ENCODE measurements at regions not wholly inside any gene's neighbourhood (a gene's known extent, or its start where the extent isn't known, plus 50 kb on each side); places are given as distances from the start of the nearest gene placed in this dataset.

GRCh38 chr1:55569417-55569816 is 354.3 kb upstream of the USP24 start:
- 88 to 97% methylated on average over 2 of the region's 2 CpGs for WGBS, 2 donors
- no peak for DNase-seq

GRCh38 chr1:55568732-55569131 is 353.6 kb upstream of the USP24 start:
- Histone ChIP-seq H3K4me3 (no peak overlapping the region), H3K27ac (no peak overlapping the region), H3K27me3 (no peaks in the 10 kb centered on the region), H3K9me3 (no peaks in the 10 kb centered on the region), H3K4me1 (no peaks in the 10 kb centered on the region), H3K36me3 (no peaks in the 10 kb centered on the region)
- WGBS, 2 donors = 65 to 90% methylated on average over 2 of the region's 2 CpGs
- no peak for DNase-seq
- intact Hi-C loops (cut with DNase I) = no loop called here
- no peak for TF ChIP-seq CTCF (IDR thresholded peaks at IDR 0.05)
- TF ChIP-seq POLR2A (IDR thresholded peaks at IDR 0.05) = no peak

More at GRCh38 chr1:55569417-55569816, 354.3 kb upstream of the USP24 start:
- H3K36me3 ChIP-seq = no peaks in the 10 kb centered on the region
- H3K4me1 ChIP-seq = no peaks in the 10 kb centered on the region
- no peaks in the 10 kb centered on the region for H3K9me3 ChIP-seq
- no peak overlapping the region for H3K4me3 ChIP-seq
- no peaks in the 10 kb centered on the region for H3K27me3 ChIP-seq
- H3K27ac ChIP-seq = no peak overlapping the region
- intact Hi-C loops (cut with DNase I) = no loop called here
- TF ChIP-seq CTCF (IDR thresholded peaks at IDR 0.05) (no peak), POLR2A (IDR thresholded peaks at IDR 0.05) (no peak)

- H3K36me3 ChIP-seq = no peaks in the 10 kb centered on the region
- WGBS, 2 donors = 17 to 38% methylated on average over 1 of the region's 1 CpG
- no peaks in the 10 kb centered on the region for H3K9me3 ChIP-seq
- H3K27ac ChIP-seq = no peak overlapping the region
- H3K4me3 ChIP-seq = no peak overlapping the region
- DNase-seq = no peak
- TF ChIP-seq POLR2A (IDR thresholded peaks at IDR 0.05) (no peak), CTCF (IDR thresholded peaks at IDR 0.05) (no peak)
- no peaks in the 10 kb centered on the region for H3K27me3 ChIP-seq
- peaks cover 0 to 11% (median 0%) of the 10 kb centered on the region in 3 donors for H3K4me1 ChIP-seq
- intact Hi-C loops (cut with DNase I) = no loop called here
Measured at GRCh38 chr1:55560266-55560665, 345.1 kb upstream of the USP24 start.

GRCh38 chr1:55559842-55560241 is 344.7 kb upstream of the USP24 start:
- Histone ChIP-seq H3K4me1 (peaks cover 0 to 11% (median 0%) of the 10 kb centered on the region in 3 donors), H3K9me3 (no peaks in the 10 kb centered on the region), H3K27ac (no peak overlapping the region), H3K27me3 (no peaks in the 10 kb centered on the region), H3K4me3 (no peak overlapping the region), H3K36me3 (no peaks in the 10 kb centered on the region)
- intact Hi-C loops (cut with DNase I) = no loop called here
- DNase-seq = no peak
- TF ChIP-seq POLR2A (IDR thresholded peaks at IDR 0.05) (no peak), CTCF (IDR thresholded peaks at IDR 0.05) (no peak)
- 27 to 30% methylated on average over 4 to 5 of the region's 6 CpGs for WGBS, 2 donors

GRCh38 chr1:55559161-55559611 is 344.0 kb upstream of the USP24 start:
- H3K4me1 ChIP-seq = peaks cover 0 to 11% (median 0%) of the 10 kb centered on the region in 3 donors
- intact Hi-C loops (cut with DNase I) = no loop called here
- no peaks in the 10 kb centered on the region for H3K9me3 ChIP-seq
- 71 to 73% methylated on average over 5 to 6 of the region's 6 CpGs for whole genome bisulfite sequencing, 2 donors
- no peak for TF ChIP-seq CTCF (IDR thresholded peaks at IDR 0.05)
- no peak for TF ChIP-seq POLR2A (IDR thresholded peaks at IDR 0.05)
- no peak overlapping the region for H3K27ac ChIP-seq
- no peaks in the 10 kb centered on the region for H3K36me3 ChIP-seq
- H3K4me3 ChIP-seq = no peak overlapping the region
- DNase-seq = no peak
- H3K27me3 ChIP-seq = no peaks in the 10 kb centered on the region
